ENCODE measurements at regions not wholly inside any gene's neighbourhood (a gene's known extent, or its start where the extent isn't known, plus 50 kb on each side); places are given as distances from the start of the nearest gene placed in this dataset.

GRCh38 chr6:77173472-77174074, 289.7 kb downstream of the HTR1B start:
- H2AFZ ChIP-seq (ENCODE audit: low read depth): no peak overlapping the region
- H4K20me1 ChIP-seq (ENCODE audit: insufficient read depth): no peaks in the 10 kb centered on the region
- H3K79me2 ChIP-seq (ENCODE audit: insufficient read depth, low read depth): no peaks in the 10 kb centered on the region
- H3K27ac ChIP-seq: no peak overlapping the region
- TF ChIP-seq CTCF (conservative IDR thresholded peaks at IDR 0.05; ENCODE audit: low read depth, low read length): no peak
- H3K4me1 ChIP-seq (ENCODE audit: low read depth, poor library complexity, severe bottlenecking): no peaks in the 10 kb centered on the region
- no peaks in the 10 kb centered on the region for H3K27me3 ChIP-seq (ENCODE audit: insufficient read depth, low read depth)
- no peak overlapping the region for H3K4me2 ChIP-seq
- H3K36me3 ChIP-seq (ENCODE audit: insufficient read depth): no peaks in the 10 kb centered on the region
- no peak overlapping the region for H3K4me3 ChIP-seq (IDR thresholded peaks at IDR 0.05; ENCODE audit: insufficient read depth, low read depth, low read length)
- H3K9ac ChIP-seq: no peak overlapping the region

DNA sequence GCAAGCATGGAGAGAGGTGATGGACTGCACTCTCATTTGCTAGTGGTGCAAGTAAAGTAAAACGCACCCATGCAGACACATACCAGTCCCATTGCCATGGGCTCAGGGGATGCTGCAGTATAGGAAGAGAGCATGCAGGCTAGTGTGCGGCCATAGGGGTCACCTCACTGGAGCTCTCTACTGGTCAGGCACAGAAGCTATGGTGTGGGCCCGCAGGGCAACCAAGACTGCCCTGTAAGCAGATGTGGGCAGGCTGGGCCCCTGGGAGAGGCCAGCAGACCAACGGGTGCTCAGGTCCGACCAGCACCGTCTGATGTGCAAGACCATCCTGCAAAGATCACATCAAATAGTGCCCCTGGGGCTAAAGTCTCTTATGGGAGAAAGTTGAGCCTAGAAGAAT, 290.7 kb downstream of the HTR1B start:
- Histone ChIP-seq H3K9ac (no peak overlapping the region), H3K27ac (no peak overlapping the region), H3K4me1 (ENCODE audit: low read depth, poor library complexity, severe bottlenecking) (no peaks in the 10 kb centered on the region), H3K27me3 (ENCODE audit: insufficient read depth, low read depth) (no peaks in the 10 kb centered on the region), H3K36me3 (ENCODE audit: insufficient read depth) (no peaks in the 10 kb centered on the region), H3K4me2 (no peak overlapping the region), H3K79me2 (ENCODE audit: insufficient read depth, low read depth) (no peaks in the 10 kb centered on the region), H2AFZ (ENCODE audit: low read depth) (no peak overlapping the region), H4K20me1 (ENCODE audit: insufficient read depth) (no peaks in the 10 kb centered on the region), H3K4me3 (IDR thresholded peaks at IDR 0.05; ENCODE audit: insufficient read depth, low read depth, low read length) (no peak overlapping the region)
- TF ChIP-seq CTCF (conservative IDR thresholded peaks at IDR 0.05; ENCODE audit: low read depth, low read length): no peak

DNA sequence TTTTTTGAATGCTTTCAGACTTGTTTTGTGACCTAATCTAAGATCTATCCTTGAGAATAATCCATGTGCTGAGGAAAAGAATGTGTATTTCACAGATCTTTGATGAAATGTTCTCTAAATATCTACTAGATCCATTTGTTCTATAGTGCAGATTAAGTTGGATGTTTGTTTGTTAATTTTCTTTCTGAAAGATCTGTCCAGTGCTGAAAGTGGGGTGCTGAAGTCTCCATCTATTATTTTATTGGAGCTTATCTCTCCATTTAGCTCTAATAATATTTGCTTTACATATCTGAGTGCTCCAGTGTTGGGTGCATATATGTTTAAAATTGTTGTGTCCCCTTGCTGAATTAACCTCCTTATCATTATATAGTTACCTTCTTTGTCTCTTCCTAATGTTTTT, 303.6 kb downstream of the HTR1B start:
- Histone ChIP-seq H3K4me2 (no peak overlapping the region), H3K4me3 (IDR thresholded peaks at IDR 0.05; ENCODE audit: insufficient read depth, low read depth, low read length) (no peak overlapping the region)
- no peak for TF ChIP-seq CTCF (conservative IDR thresholded peaks at IDR 0.05; ENCODE audit: low read depth, low read length)

DNA sequence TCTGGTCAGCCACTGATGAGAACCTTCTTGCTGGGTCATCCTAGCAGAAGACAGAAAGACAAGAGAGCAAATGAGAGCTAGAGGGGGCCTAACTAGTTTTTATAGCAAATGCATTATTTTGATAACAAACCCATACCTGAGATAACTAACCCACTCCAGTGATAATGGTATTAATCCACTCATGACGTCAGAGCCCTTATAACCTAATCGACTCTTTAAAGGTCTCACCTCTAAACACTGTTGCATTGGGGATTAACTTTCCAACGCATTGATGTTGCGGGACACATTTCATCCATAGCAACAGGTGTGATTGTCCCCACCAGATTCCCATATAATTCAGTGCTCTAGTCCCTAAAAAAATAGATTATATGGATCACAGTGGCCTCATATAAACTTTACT, 312.1 kb downstream of the HTR1B start:
- Histone ChIP-seq H3K4me3 (IDR thresholded peaks at IDR 0.05; ENCODE audit: insufficient read depth, low read depth, low read length) (no peak overlapping the region), H3K79me2 (ENCODE audit: insufficient read depth, low read depth) (no peaks in the 10 kb centered on the region), H3K27me3 (ENCODE audit: insufficient read depth, low read depth) (no peaks in the 10 kb centered on the region), H4K20me1 (ENCODE audit: insufficient read depth) (no peaks in the 10 kb centered on the region), H3K4me1 (ENCODE audit: low read depth, poor library complexity, severe bottlenecking) (no peaks in the 10 kb centered on the region), H2AFZ (ENCODE audit: low read depth) (no peak overlapping the region), H3K9ac (no peak overlapping the region), H3K4me2 (no peak overlapping the region), H3K36me3 (ENCODE audit: insufficient read depth) (no peaks in the 10 kb centered on the region), H3K27ac (no peak overlapping the region)
- TF ChIP-seq CTCF (conservative IDR thresholded peaks at IDR 0.05; ENCODE audit: low read depth, low read length): no peak

More for the DNA sequence above, 303.6 kb downstream of the HTR1B start:
- Histone ChIP-seq H3K79me2 (ENCODE audit: insufficient read depth, low read depth) (no peaks in the 10 kb centered on the region), H3K27me3 (ENCODE audit: insufficient read depth, low read depth) (no peaks in the 10 kb centered on the region), H3K9ac (no peak overlapping the region), H3K4me1 (ENCODE audit: low read depth, poor library complexity, severe bottlenecking) (no peaks in the 10 kb centered on the region), H2AFZ (ENCODE audit: low read depth) (no peak overlapping the region), H4K20me1 (ENCODE audit: insufficient read depth) (no peaks in the 10 kb centered on the region), H3K27ac (no peak overlapping the region), H3K36me3 (ENCODE audit: insufficient read depth) (no peaks in the 10 kb centered on the region)
